Activated naive CD4-positive, alpha-beta T cell treated with anti-CD3 and anti-CD28 coated beads, Interleukin-2, amount 50 U/mL, for 16 hours (primary cell): ENCODE measurements at regions not wholly inside any gene's neighbourhood (a gene's known extent, or its start where the extent isn't known, plus 50 kb on each side); places are given as distances from the start of the nearest gene placed in this dataset.
"Not testable (repeated sequence)": the region's sequence is repeated elsewhere in the genome, so short reads cannot be mapped to it uniquely, and the experiment has no call there.

ENCODE experiments used
- DNase-seq: peaks from one replicate; pipeline ENCODE4 v3.0.0-alpha.2; 2020

DNA sequence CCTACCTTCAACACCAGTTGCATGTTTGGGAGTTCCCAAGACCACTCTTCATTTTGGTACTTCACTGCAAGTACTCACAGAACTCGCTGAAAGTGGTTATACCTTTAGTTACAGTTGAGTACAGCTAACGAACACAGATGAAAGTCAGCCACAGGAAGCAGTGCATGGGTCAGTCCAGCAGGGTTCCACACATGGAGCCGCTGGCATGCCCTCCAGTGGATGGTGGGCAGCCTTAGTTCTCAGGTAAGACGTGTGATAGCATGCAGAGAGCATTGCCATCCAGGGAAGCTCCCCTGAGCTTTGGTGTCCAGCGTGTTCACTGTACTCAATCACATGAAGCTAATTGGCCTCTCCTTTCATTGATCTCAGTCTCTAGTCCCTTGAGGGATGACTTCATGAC, 815.3 kb downstream of the RNF144A start:
- DNase-seq = no peak

DNA sequence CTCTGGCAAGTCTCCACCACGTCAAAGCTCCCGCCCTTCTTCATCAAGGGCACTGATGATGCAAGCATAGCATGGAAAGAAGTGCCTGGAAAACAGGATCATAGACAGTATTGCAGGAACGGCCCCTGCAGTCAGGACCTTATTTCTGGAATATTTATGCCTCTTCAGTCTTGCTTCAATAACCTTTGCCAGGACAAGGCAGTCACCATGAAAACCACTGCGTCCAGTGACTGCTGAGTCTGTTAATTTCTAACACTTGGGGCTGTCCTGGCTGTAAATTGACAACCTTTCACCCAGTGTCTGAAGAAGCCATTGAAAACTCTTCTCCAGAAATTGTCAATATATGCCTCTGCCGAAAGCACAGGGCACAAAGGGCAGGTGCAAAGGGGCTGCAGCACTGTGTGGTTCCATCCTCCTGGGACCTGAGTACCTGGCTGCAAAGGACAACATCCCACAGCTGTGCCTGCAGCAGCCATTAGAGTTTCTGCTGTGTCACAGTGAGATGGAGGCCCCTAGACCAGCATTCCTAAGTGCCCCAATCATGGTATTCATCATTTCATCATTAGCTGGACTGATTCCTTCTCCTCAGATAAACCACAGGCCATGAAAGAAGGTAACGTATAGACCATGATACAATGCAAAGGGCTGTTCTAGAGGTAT, 819.6 kb downstream of the RNF144A start:
- no peak for DNase-seq

DNA sequence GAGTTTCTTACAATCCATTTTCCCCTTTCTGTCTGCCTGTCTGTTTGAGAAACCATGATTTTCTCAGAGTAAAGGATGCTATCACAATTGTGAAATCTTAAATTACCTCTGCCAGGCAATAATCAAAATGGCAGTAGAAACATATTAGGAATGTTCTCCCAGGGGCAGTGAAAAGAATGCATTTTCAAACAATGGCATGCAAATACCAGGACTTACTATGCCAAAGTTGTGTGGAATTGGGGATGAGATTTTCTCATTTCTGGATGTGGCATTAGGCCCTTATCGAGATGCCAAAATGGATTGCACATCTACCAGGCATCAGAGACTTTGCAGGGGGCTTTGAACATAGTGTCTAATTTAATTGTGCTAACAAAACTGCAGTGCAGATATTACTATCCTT, 821.4 kb downstream of the RNF144A start:
- DNase-seq = no peak

DNA sequence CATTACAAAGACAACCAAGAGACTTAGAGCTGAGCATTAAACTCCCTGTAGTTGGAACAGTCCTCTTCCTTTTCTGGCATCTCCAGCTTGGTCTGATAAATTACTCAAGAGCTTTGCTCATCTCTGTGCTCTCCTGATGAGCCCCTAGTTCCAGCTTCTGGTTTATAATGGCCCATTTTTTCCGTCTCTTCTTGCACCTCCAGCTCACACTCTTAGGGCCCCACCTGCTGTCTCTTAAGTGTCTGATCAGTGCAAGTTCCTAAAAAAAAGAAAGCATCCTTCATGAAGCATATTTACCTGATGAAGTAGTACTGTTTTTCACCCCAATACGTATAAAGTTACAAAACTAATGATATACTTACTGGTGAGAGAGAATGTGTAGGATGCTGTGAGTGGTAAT, 822.9 kb downstream of the RNF144A start:
- DNase-seq = no peak

DNA sequence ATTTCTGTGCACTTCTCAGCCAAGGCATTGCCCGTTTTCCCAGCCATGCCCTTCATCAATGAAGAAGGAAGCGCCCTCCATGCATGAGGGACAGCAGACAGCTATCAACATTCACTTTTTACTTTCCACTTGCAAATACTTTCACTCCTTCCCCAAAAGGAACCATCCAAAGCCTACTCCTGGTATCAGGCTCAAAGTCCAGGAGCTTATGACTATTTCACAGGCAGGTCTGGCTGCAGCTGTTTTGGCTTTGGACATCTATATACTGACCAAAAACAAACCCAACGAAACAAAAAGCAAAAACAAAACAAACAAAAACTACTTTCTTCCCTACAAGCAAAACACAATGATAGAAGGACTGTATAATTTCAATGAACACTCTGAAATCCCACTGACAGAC, 825.1 kb downstream of the RNF144A start:
- no peak for DNase-seq

DNA sequence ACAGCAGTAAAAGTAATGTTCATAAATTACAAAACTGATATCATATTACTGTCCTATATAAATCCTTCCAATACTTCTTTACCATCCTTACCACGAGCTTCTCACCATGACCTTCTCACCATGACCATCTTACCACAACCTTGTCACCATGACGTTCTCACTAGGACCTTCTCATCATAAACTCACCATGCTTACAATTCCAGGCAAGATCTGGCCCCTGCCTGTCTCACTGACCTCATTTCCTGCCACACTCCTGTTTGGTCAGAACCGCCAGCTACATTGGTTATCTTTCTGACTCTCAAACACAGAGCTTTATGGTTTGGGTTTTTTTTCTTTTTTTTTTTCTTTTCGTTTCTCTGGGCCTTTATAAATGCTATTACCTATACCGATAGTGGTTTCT, 827.6 kb downstream of the RNF144A start:
- DNase-seq = no peak

DNA sequence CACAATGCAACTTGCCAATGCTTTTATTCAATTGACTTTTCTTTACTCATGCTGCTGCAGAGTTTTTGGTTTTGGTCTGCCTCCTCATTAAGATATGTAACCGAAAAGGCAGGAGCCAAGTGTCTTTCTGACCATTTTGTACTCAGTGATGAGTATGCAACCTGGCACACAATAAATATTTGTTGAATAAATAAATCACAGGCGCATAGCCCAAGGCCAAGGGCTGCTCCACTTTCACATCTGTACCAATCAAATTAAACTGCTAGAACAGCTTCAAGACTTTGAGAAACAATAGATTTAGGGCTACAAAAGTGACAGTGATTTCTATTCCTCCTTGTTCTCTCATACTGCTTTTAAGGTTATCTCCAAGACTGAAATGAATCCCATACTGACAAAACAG, 828.2 kb downstream of the RNF144A start:
- no peak for DNase-seq

DNA sequence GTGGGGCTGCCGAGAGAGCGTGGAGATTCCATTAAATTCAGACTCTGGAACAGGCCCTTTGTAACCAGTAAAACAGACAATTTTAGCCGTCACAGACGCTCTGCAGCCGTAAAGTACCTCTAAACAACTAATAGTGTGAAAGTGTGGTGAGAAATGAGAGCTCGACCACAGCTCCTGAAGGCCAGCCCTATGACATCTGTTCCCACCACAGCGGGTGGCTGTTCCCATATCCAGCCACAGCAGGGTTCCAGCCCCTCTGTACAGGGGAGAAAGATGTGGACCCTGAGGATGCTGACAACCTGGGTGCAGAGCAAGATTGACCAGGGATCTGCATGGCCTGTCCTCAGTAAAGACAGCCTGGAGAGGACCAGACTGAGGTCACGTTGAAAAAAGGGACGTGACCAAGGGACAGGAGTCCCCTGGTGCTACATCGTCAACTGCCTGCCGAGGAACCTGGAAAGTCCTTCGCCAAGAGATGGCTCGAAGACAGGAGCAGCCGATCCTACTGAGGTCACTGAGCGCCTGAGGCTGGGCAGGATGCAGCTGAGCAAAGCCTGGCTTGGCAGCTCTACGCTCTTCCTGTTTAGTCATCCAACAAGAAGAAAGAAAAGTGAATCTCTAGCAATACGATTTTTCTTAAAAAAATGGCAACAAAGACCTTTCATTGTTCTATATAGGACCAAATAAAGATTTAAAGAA, 831.7 kb downstream of the RNF144A start:
- DNase-seq = no peak

DNA sequence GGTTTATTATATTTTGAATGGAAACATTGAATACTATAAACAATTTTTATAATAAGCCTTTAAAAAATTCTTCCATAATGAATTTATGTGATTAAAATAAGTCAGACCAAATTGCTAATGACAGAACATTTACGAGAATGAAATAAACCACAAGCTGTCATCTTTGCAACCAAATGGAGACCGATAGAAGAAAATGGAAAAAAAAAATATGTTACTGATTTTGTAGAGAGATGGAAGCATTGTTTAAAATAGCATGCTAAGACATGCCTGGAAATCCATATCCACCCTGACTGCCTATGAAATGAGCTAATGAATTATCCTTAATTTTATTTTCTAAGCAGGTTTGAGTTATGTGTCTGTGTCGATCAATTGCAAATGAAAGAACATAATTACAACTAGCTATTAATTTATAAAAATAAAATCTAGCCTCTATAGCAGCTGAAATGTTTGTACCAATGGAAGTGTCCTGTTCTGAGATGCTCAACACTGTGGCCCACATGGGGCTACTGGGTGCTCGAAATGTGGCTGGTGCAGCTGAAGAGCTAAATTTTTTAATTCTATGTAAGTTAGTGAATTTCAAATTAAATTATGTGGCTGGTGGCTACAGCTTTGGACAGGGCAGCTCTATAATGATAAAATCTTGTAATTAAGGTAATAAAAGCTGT, 832.8 kb downstream of the RNF144A start:
- DNase-seq = no peak

DNA sequence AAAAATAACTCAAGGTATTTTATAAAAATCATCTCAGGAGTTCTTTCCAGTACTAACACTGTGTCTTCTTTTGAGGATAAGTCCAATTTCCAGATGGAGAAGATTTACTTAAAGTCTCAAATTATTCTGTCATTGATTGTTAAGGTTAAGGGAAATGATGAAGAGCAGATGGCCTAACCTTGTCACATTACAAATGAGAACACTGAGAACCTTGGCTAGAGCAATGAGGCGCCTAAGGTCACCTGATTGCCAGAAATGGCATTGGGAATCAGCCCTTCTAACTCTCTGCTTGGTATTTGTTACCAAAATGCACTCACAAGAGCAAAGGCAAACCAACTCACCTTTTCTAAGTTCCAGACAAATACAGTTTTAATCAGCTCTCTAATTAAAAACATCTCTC, 835.1 kb downstream of the RNF144A start:
- DNase-seq = no peak

DNA sequence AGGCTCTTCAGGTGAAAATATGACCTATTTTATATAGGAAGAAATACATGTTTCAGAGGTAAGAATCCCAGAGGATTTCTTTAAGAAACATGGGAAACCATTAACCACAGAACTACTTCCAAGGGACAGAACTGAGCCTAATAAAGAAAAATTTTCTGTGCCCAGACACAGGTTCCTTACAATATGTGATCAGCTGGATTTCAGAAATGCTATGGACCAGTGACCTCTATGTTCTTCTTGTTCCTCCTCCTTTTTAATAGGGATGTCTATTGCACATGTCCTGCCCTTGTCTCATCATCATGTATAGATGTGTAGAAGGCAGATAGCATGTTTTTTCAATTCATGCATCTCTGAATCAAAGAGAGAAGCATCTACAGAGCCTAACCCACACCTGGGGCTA, 836.6 kb downstream of the RNF144A start:
- DNase-seq = no peak

DNA sequence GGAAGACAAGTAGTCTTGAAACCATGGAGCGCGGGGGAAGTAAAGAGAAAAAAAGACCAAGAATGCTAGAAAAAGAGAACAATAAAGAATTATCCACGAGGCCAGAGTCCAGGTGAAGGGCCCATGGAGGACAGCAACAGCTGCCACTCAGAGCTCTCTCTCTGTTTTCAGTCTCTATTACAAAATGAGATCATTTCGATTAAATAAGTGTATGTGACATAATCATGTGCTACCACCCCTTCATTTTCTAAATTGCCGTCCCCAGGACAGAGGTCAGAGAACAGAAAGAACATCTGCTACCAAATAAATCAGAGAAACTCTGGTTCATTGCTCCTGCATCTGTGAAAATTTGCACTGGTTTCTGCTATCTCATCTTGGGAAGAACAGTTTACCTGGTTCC, 838.7 kb downstream of the RNF144A start:
- DNase-seq = no peak

DNA sequence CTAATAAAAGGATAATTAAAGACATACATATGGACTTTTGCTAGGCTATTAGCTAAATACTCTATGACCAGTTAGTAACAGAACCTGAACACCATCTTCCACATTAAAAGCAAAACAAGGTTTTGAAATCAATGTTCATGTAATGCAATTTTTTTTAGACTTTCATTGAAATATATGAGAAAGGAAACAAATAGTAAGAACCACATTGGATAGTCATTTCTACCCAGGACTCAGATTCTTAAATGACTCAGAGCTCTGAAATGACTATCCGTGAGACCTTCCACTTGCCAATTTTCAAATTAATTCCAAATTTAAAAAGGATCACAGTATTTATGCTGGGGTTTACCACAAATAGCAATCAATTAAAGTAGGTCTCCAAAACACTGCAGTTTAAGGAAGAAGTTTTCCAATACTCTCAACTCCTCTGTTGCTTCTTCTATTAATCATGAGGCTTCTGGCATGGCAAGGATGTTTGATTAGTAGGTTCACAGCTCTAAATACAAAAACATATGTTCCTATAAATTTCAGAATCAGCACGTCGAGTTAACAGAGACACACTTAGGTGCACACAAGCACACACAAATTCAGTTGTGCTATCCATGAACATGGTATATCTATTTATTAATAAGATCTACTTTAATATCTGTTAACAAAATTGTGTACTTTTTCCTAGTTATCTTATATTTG, 841.0 kb downstream of the RNF144A start:
- DNase-seq = no peak

DNA sequence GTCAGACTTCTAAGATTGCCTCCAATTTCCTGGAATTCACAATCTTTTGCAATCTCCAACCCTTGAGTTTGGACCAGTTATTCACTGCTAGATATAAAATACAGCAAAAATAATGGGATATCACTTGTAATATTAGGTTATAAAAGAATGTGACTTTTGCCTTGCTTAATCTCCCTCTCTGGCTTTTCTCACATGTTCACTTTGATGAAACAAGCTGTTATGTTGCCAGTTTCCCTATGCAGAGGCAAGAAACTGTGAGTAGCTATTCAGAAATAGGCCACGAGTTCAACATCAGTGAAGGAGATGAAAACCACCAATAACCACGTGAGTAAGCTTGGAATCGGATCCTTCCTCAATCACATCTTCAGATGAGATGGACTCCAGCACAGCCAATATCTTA, 842.7 kb downstream of the RNF144A start:
- DNase-seq = no peak

DNA sequence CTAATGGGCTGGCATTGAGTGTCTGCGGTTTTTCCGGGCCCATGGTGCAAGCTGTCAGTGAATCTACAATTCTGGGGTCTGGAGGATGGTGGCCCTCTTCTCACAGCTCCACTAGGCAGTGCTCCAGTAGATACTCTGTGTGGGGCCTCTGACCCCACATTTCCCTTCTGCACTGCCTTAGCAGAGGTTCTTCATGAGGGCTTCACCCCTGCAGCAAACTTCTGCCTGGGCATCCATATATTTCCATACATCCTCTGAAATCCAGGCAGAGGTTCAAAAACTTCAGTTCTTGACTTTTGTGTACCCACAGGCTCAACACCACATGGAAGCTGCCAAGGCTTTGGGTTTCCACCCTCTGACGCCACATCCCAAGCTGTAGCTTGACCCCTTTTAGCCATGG, 846.2 kb downstream of the RNF144A start:
- DNase-seq = not testable (repeated sequence)

DNA sequence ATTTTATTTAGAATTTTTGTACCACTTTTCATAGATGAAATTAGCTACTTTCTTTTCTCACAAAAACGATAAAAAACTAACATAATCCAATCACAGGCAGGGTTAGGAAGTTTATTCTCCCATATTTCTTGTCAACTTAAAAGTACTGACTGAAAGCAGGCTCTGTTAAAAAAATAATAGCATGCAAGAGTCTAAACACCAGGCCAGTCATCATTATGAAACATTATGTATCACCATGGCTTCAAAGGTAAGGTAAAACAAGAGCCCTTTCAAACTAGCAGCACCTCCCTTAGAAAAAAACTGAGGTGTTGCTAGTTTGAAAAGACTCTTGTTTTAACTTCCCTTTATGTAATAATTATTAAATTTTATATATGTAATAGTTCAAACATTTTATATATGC, 848.0 kb downstream of the RNF144A start:
- no peak for DNase-seq

DNA sequence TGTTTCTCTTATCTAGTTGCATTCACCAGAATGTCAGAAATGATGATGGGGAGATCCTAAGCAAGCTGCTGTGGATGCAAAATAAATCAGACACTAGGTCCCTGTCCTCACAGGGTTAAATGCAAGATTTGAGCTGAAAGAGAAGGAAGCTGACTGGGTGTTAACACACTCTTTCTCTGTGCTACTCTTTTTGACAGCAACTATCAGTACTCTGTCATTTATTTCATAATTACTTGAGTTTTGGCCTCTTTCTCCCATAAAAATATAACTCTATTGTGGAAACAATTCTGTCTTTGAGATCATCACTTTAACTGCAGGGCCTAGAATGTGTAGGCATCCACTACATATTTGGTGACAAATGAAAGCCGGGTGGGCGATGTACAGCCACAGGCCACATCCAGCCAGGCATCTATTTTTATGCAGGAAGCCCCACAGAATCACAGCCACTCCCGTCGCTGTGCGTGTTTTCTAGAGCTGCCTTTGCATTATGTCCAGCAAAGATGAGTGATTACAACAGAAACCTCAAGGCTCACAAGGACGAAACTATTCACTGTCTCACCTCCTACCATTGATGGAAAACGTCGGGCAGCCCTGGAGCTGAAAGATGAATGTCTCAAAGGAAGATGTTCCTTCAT, 849.0 kb downstream of the RNF144A start:
- no peak for DNase-seq

DNA sequence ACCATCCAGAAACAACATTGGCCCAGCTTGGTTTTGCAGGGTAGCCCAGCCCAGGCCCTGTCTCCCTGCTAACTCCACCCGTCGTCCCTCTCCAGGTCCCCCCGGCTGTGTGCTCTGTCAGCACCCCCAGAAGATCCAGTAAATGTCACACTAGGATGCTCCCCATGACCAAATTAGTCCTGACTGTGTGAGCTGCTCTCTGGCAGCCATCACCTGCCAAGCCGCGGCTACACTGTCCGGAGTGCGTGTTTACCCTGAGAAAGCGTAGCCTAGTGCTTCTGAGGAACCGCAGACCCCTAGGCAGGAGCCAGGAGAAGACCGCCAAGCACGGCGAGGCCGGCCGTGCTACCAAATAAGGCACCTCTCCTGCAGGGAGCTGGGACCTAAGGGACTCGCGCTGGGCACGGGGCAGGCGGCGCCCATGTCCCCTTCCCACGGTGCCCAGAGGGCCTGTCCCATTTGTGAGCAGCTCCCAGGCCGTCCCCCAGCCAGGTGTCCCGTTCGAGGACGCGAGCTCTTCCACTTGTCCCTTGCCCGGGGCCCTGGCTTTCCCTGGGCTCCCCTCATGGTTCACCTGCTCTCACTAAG, 849.9 kb downstream of the RNF144A start:
- no peak for DNase-seq

DNA sequence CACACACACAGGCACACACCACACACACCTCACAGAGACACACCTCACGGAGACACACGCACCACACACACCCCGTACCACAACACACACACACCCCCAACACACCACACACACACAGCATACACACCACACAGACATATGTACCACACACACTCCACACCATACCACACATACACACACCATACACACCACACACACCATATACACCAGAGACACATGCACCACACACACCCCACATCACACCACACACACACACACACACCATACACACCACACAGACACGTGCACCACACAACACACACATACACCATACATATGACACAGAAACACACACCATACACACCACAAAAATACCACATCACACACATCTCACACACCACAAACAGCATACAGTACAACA, 850.7 kb downstream of the RNF144A start:
- DNase-seq = no peak

DNA sequence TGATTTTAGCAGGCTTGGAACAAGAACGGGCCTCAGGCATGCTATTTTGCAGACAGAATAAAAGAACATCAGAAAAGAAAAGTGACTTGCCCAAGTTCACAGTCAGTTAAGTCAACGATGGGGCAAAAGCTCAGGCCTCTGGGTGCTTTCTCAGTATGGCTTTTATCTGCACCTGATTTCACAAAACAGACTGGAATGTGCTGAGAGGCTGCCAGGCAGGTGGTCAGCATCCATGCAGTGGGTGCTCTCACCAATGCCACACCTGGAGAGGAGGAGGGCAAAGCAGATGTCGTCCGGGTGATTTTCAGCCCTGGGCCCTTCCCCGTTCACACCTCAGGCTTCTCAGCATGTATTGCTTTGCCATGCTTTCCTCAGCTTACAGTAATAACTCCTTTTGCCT, 854.6 kb downstream of the RNF144A start:
- DNase-seq = no peak

DNA sequence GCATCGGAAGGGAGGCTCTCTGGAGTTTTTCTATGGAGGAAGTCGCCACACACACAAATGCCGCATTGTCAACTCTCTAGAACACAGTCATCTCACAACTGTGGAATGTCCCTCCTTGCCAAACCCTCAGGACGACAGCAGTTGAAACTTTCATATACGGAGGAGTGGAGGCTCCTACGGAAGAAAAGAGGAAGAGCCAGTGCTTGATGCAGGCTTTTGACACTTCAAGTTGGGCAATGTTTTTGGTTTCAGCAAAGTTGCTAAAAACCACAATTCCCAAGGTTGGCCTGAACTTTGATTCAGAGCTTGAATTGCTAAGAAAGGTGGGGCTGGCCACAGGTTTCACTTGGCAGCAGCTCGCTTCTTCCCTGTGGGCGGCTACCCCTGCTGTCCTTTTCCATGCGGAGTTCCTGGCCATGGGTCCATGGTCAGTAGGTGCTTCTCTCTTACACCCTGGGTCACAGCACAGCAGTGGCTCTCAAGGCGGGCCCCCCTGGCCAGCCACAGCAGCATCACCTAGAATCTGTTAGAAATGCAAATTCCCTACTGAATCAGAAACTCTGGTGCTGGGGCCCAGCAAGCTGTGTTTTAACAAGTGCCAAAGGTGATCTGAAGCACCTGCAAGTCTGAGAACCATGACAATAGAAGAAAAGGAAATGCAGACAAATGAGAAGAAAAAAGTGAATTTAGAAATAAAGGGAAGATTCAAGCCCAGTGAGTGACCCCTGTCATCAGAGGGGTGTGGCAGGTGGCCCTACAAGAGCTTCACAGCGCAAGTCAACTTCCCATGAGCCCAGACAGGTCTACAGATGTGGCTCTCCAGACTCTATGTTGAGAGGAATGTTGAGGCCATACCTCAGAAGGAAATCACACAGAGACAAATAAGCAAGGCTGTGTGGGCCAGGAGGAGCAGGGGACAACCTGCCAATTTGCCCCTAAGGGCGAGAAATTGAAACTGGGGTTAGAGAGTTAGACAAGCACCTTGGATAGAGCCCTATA, 856.4 kb downstream of the RNF144A start:
- no peak for DNase-seq

DNA sequence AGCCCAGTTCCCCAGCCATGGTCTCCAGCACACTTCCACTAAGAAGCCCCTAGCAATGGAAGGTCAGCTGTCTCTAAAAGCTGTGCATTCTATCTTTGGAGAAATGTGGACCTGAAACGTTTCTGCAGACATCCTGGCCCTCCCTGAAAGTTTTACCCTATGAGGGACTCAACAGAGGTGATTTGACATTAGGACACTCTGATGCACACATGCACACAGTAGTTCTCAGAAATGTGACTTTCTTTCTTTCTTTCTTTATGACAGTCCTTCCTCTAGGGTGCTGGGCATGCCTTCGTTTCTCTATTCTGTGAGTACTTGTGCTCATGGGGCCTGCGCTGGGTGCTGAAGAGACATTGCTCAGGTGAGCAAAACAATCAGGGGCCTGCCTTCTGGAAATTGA, 857.3 kb downstream of the RNF144A start:
- no peak for DNase-seq
